GM12878 (cell line): ENCODE measurements at regions not wholly inside any gene's neighbourhood (a gene's known extent, or its start where the extent isn't known, plus 50 kb on each side); places are given as distances from the start of the nearest gene placed in this dataset.

ENCODE experiments used
- GABPA ChIP-seq: IDR thresholded peaks from 2 replicates; pipeline ENCODE4 v1.6.1; 2014; ENCODE audit warnings: antibody characterized with exemption, low read depth, mild to moderate bottlenecking, inconsistent platforms
- HCFC1 ChIP-seq: fragments of 150-350 bp; IDR thresholded peaks from 2 replicates; pipeline ENCODE4 v1.6.1; 2014; ENCODE audit warnings: low read length
- NFXL1 ChIP-seq: fragments of 450-650 bp; IDR thresholded peaks from 2 replicates; pipeline ENCODE4 v1.6.1; 2017; ENCODE audit warnings: antibody characterized with exemption, mild to moderate bottlenecking, borderline replicate concordance
- PAX5 ChIP-seq: IDR thresholded peaks from 2 replicates; pipeline ENCODE4 v1.6.1; 2011; ENCODE audit warnings: low read depth, low read length, borderline replicate concordance
- RAD21 ChIP-seq: IDR thresholded peaks from 2 replicates; pipeline ENCODE4 v1.6.1; 2011; ENCODE audit warnings: mild to moderate bottlenecking, low read depth, low read length, moderate library complexity; ENCODE audit not compliant: insufficient read depth
- SREBF2 ChIP-seq: IDR thresholded peaks from 2 replicates; pipeline ENCODE4 v1.6.1; 2012; ENCODE audit warnings: mild to moderate bottlenecking, low read length
- TCF7 ChIP-seq: IDR thresholded peaks from 2 replicates; pipeline ENCODE4 v1.6.1; 2014; ENCODE audit warnings: antibody characterized with exemption, borderline replicate concordance
- ZBED1 ChIP-seq: IDR thresholded peaks from 2 replicates; pipeline ENCODE4 v1.6.1; 2016; ENCODE audit warnings: borderline replicate concordance
- TF ChIP-seq, protein P1 (sequence below): fragments of 450-650 bp; conservative IDR thresholded peaks from 2 replicates; pipeline ENCODE4 v1.6.1; 2017; ENCODE audit warnings: mild to moderate bottlenecking, moderate library complexity
- TF ChIP-seq, protein P2 (sequence below): fragments of 150-350 bp; IDR thresholded peaks from 2 replicates; pipeline ENCODE4 v1.6.1; 2014; ENCODE audit warnings: mild to moderate bottlenecking, low read depth, low read length
- TF ChIP-seq, protein P3 (sequence below): fragments of 450-650 bp; IDR thresholded peaks from 2 replicates; pipeline ENCODE4 v1.6.1; 2017; ENCODE audit warnings: low read depth, mild to moderate bottlenecking, moderate library complexity

DNA sequence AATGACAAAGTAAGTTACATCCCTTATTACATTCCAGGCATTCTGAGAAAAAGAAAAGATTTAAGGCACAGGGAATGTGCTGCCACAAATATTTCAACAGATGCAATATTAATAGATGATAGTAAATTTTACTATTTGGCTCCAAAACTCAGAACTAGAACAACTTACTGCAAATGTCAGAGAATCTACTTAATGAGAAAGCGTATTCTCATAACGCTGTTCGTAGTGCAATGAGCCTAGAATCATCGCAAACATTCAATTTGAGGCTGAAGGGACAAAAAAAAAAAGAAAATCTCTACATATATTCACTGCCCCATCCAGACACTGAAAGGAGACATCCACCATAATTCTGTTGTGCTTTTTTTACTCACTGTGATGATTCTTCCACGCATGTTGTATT lies 272.1 kb upstream of the DOK6 start (continued):
- TF ChIP-seq, protein P1, sequence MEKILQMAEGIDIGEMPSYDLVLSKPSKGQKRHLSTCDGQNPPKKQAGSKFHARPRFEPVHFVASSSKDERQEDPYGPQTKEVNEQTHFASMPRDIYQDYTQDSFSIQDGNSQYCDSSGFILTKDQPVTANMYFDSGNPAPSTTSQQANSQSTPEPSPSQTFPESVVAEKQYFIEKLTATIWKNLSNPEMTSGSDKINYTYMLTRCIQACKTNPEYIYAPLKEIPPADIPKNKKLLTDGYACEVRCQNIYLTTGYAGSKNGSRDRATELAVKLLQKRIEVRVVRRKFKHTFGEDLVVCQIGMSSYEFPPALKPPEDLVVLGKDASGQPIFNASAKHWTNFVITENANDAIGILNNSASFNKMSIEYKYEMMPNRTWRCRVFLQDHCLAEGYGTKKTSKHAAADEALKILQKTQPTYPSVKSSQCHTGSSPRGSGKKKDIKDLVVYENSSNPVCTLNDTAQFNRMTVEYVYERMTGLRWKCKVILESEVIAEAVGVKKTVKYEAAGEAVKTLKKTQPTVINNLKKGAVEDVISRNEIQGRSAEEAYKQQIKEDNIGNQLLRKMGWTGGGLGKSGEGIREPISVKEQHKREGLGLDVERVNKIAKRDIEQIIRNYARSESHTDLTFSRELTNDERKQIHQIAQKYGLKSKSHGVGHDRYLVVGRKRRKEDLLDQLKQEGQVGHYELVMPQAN, result no peak
- no peak for TF ChIP-seq TCF7
- TF ChIP-seq ZBED1, result no peak
- TF ChIP-seq, protein P2, sequence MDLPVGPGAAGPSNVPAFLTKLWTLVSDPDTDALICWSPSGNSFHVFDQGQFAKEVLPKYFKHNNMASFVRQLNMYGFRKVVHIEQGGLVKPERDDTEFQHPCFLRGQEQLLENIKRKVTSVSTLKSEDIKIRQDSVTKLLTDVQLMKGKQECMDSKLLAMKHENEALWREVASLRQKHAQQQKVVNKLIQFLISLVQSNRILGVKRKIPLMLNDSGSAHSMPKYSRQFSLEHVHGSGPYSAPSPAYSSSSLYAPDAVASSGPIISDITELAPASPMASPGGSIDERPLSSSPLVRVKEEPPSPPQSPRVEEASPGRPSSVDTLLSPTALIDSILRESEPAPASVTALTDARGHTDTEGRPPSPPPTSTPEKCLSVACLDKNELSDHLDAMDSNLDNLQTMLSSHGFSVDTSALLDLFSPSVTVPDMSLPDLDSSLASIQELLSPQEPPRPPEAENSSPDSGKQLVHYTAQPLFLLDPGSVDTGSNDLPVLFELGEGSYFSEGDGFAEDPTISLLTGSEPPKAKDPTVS, result no peak
- no peak for TF ChIP-seq HCFC1
- TF ChIP-seq, protein P3, sequence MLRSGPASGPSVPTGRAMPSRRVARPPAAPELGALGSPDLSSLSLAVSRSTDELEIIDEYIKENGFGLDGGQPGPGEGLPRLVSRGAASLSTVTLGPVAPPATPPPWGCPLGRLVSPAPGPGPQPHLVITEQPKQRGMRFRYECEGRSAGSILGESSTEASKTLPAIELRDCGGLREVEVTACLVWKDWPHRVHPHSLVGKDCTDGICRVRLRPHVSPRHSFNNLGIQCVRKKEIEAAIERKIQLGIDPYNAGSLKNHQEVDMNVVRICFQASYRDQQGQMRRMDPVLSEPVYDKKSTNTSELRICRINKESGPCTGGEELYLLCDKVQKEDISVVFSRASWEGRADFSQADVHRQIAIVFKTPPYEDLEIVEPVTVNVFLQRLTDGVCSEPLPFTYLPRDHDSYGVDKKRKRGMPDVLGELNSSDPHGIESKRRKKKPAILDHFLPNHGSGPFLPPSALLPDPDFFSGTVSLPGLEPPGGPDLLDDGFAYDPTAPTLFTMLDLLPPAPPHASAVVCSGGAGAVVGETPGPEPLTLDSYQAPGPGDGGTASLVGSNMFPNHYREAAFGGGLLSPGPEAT, result no peak
- no peak for TF ChIP-seq SREBF2
- TF ChIP-seq GABPA, result no peak
- TF ChIP-seq RAD21, result no peak
- no peak for TF ChIP-seq NFXL1
- no peak for TF ChIP-seq PAX5
